GM19193 (cell line): ENCODE measurements at regions not wholly inside any gene's neighbourhood (a gene's known extent, or its start where the extent isn't known, plus 50 kb on each side); places are given as distances from the start of the nearest gene placed in this dataset.

Experiments
- POLR2A ChIP-seq: IDR thresholded peaks from 4 replicates; pipeline ENCODE4 v1.6.1; 2011; ENCODE audit not compliant: insufficient read depth, insufficient read length; ENCODE audit errors: extremely low read depth

DNA sequence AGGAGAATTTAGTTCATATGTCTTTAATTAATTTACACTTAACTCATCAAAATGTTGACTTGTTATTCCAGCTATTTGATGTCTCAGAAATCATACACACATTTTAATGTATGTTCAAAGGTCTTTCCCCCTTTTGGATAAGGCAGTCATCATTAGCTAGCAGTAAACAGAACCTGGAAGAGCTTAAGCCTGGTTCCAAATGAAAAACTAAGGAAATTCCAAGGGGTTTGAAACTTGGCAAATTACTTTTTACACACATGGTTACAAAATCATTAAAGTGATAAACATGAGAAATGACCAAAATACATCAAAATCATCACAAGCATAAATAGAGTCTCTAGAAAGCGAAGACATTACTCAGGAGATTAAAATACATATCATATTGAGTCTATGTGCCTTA, 359.8 kb upstream of the ZNF608 start:
- TF ChIP-seq POLR2A: no peak

DNA sequence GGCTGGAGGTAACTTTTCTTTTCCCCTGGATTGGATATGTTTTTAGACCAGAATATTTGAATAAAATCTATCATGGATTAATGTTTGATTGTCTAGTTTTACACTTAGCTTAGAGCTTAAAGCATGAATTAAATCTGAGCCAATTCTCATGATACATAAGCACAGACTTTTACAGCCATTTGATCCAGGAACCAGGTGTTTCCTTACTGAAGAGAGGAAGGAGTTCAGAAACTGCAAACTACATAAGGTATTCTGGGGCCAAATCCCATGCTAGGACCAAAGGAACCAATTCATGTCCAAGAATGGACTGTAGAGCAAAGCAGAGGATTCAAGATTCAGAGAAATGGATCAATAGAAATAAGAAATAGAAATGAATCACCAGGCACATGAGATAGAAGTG, 360.4 kb upstream of the ZNF608 start:
- no peak for TF ChIP-seq POLR2A

DNA sequence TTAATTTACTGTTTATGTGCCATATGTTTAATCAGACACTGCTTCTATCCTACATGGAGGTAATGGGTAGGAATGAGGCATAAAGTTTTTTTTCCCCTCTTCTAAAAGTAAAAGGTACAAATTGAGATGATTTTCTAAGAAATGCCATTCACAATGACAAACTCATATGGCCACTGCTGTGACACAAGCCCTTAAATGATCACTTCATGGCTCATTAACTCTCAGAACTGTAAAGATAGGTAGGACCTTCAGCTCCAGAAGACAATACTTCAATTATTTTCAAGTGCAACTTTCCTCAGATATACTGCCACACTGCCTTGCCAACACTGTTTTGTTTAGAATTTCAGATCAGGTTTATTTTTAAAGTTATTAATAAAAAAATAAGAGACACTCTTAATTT, 362.9 kb upstream of the ZNF608 start:
- no peak for TF ChIP-seq POLR2A

GRCh38 chr5:125109816-125110215, 363.4 kb upstream of the ZNF608 start:
- TF ChIP-seq POLR2A: no peak

DNA sequence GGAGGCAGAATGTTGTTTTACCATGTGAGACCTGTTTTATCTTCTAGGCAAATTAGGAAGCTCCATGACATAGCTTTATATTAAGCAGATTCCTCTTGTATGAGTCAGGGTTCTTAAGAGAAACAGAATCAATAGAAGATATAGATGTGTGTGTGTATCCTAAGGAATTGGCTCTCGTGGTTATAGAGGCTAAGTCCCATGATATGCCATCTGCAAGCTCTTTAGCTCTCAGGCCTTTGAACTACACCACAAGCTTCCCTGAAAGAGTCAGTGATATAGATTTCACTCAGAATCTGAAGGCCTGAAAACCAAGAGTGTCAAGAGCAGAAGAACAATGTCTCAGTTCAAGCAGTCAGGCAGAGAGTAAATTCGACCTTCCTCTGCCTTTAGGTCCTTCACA, 365.8 kb upstream of the ZNF608 start:
- TF ChIP-seq POLR2A: no peak

DNA sequence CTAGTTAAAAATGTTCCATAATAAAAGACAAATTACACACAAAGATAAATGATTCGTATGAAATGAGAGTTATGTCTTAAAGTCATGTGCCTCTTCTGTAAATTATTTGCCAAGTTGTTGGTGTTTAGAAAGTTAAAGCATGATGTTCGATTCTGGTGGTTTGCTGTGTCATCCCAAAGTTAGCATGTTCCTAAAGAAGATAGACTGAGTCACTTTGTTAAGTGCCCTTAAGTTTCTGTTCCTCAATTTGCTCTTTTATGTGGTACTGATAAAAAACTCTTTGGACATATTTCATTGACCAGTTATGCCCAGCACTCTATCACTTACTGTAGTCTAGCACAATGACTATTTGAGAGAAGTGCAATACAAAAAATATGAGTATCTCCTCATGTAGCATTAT, 366.9 kb upstream of the ZNF608 start:
- TF ChIP-seq POLR2A: no peak

DNA sequence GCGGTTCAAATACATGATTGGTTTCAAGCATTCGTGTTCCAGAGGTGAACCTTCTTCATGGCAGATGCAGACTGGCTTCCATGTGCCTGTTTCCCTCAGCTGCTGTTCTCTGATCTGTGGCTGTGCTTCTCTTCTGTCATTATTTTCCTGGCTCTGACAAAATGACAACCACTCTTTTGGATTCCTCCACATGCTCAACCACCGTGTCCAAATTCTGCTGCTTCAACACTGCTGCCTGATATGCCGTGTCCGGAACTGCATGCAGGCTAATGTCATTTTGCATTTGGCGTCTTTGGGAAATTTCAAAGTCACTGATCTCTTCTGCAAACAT, 368.7 kb upstream of the ZNF608 start:
- no peak for TF ChIP-seq POLR2A

DNA sequence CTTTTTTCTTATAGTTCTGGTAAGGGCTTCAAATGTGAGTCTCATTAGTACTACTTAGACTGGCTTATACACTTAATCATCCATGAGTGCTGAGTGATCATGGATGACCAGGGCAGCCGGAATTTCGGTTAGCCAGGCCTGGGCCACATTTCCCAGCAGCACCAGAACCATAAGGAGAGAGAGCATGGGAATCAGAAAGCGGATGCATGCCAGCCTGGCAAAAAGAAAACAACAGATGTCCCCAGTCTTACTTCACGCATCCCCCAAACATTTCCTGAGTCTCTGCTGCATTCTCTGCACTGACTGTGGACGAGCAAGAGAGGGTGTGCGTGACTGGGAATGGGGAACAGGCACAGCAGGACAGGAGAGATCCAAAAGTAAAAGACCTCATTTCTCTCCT, 371.1 kb upstream of the ZNF608 start:
- no peak for TF ChIP-seq POLR2A

DNA sequence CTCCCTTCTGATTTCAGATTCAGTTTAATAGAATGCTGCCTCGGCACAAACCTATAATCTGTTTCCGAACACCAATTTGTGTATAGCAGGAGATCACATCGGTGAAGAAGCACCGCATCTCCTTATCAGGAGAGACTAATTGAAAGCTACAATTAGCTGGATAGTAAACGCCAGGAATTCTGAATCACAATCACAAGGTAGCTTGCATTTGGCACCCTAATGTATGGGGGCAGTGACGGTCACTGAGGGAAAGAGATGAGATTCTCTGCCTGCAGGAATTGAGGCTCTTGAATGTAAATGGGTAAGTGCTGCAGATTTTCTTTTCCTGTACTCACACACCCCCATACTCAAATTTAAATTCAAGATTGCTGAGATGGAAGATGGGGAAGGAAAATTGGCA, 373.6 kb upstream of the ZNF608 start:
- TF ChIP-seq POLR2A: no peak

DNA sequence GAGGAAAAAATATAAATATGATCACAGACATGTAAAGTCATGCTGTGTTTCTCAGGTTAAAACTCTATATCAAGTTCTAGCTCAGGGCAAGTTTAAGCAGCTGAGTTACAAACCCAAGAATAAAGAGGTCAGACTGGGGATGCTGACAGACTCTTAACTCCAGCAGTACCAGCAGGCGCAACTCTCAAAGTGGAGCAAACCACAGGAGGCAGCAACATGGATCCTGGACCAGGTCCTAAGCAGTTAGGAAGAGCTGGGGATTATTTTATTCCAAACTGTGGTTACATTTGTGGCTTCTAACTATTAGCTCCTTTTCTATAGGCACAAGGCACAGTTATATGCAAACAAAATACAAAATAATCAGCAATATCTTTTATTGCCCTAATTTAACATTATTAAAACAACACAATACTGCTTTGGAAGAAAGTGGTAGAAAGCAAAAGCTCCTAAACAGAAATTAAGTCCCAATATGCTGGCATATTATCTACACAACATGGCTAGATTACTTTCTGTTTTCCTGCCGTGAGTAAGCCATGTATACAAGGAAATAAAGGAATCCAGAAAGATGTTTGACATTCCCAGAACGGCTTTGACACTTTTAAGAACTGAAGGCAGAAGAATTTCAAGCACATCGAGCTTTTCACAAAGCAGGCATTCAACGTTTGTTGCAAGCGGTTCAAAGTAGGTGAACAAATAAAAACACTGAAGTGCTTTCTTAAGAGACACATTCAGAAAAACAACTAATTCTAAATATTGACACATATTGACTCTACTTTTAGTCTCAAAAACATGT, 378.8 kb upstream of the ZNF608 start:
- TF ChIP-seq POLR2A: no peak

GRCh38 chr5:125126050-125126449, 379.6 kb upstream of the ZNF608 start:
- TF ChIP-seq POLR2A: no peak

DNA sequence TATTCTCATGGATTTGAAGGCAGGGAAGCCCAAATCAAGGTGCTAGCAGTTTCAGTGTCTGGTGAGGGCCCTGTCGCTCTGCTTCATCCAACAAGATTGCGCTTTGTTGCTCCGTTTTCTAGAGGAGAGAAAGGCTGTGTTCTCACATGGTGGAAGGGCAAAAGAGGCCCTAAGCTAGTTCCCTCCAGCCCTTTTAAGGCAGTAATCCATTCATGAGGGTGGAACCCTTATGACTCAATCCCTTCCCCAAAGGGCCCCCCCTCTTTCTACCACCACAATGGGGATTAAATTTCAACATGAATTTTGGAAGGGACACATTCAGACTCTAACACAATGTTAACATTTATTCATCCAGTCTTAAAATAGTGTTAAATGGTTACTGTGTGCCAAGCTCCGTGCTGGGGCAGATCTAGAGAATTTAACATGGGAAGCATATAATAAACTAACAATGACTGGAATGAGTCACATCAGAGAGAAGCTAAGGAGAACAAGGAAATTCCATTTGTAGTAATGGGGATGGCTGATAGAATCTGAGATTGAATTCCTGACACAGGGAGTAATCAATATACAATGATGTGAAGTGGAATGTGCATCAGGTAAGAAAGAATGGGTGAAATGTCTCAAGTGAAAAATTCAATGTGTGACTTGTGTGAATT, 382.8 kb upstream of the ZNF608 start:
- TF ChIP-seq POLR2A: no peak

DNA sequence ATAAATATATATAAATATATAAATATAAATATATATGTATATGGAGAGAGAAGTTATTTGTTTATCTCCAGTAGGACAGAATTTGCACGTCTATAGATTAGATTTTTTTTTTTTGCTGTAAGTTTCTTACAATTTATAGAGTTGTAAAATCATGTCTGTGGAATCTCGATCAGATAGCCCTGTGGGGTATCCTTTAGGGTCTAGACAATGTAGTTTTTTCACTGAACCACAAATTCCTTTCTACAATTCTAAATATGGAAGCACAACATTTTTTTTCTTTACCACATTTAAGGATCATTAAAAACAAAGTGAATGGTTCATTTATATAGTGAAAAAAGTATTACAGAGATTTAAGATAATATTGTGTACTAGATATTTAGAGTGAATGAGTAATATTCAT, 384.2 kb upstream of the ZNF608 start:
- no peak for TF ChIP-seq POLR2A

DNA sequence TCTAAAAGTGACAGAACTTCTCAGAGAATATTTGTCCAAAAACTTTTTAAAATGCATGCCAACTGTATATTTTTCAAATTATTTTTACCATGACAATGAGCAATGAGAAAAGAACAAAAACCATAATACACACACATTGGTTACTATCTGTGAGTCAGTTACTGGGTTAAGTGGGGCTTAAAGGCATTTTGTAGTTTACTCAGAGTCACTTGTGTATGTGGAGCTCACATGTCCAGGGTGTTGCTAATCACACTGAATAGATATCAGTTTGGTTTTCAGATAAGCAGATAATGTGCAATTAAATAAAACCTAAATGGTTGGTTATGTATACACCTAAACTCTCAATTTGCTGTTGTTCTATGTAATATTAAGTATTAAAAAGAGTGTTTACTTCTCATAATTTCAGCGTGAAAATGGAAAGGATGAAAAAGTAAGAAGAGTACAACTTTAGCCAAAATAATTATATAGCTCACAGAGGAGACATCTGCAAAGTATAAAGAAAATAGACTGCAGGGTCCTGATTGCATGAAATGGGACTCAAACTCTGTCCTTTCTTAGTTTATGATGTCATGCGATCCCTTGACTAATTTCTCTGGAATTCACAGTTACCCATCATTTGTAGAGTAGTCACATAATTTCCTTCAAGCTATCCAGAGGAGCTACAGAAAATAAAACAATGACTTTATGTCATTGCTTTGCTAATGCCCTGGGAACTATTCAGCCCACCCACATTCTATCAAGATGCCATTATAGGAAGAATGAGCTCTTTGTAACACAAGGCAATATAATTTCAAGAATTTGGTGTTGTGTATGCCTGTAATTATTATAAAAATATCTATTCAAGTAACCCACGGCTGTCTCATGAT, 388.0 kb upstream of the ZNF608 start:
- TF ChIP-seq POLR2A: no peak

DNA sequence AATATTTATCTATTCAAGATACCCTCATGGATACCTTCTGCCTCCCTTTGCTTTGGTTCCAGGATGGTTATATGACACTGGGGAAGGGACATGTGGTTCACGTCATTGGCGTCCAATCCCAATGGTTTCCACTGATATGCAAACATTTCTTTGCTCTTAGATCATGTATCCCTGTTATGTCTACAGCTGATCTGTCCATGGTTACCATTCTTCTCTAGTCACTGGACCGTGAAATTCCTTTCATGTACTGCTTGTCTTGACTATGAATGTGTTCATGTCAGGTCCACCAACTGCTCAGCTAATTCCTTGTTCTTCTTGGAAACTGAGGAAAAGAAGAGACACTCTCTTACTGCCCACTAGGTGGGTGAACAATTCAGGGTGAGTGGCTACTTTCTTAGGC, 391.1 kb upstream of the ZNF608 start:
- TF ChIP-seq POLR2A: no peak

- TF ChIP-seq POLR2A: no peak
Observed at GRCh38 chr5:125138266-125138665, 391.8 kb upstream of the ZNF608 start.
